Keratinocyte (primary cell): ENCODE measurements at regions not wholly inside any gene's neighbourhood (a gene's known extent, or its start where the extent isn't known, plus 50 kb on each side); places are given as distances from the start of the nearest gene placed in this dataset.

Source experiments
- DNase-seq: peaks from one replicate; pipeline ENCODE4 v3.0.0-alpha.2; 2011; ENCODE audit warnings: low read depth, missing footprints, low spot score
- FAIRE-seq: peaks from 2 replicates; lab custom pipeline; 2011; peaks lifted over from hg19 to GRCh38; lab: Jason Lieb, UNC
- H2AFZ ChIP-seq: 2 replicates; pipeline ENCODE4 v1.6.0; 2012; ENCODE audit warnings: low read length, control low read depth, inconsistent platforms; ENCODE audit not compliant: control insufficient read depth
- H3K27ac ChIP-seq: 2 replicates; pipeline ENCODE4 v1.5.1; 2011; ENCODE audit warnings: low read length; ENCODE audit not compliant: control insufficient read depth, insufficient read depth
- H3K27me3 ChIP-seq: 3 replicates; pipeline ENCODE4 v1.6.0; 2011; ENCODE audit warnings: low read length; ENCODE audit not compliant: control insufficient read depth, insufficient read depth; ENCODE audit errors: extremely low read depth
- H3K36me3 ChIP-seq, 2 experiments: 2 replicates in 1 of 2; 3 replicates in 1 of 2; pipeline ENCODE4 v1.5.1; 2011; ENCODE audit warnings: low read length in 2 of 2, mild to moderate bottlenecking in 1 of 2; ENCODE audit not compliant: control insufficient read depth in 2 of 2, insufficient read depth in 2 of 2; ENCODE audit errors: extremely low read depth in 1 of 2
- H3K4me1 ChIP-seq: 3 replicates; pipeline ENCODE4 v1.5.1; 2011; ENCODE audit warnings: low read length; ENCODE audit not compliant: control insufficient read depth, insufficient read depth; ENCODE audit errors: extremely low read depth
- H3K4me2 ChIP-seq: 3 replicates; pipeline ENCODE4 v1.6.0; 2011; ENCODE audit warnings: low read depth, low read length; ENCODE audit not compliant: control insufficient read depth, insufficient read depth; ENCODE audit errors: extremely low read depth
- H3K4me3 ChIP-seq, 3 experiments: fragments of 200-600 bp in 1 of 3; sonication (generic) in 1 of 3; 2 replicates in 2 of 3; 3 replicates in 1 of 3; pipeline ENCODE4 v1.5.1; 2011 to 2016; ENCODE audit warnings: low read length in 3 of 3, mild to moderate bottlenecking in 3 of 3, control low read depth in 2 of 3, inconsistent platforms in 1 of 3, low read depth in 1 of 3, mixed read lengths in 1 of 3, mixed run types in 1 of 3, moderate library complexity in 1 of 3; ENCODE audit not compliant: control insufficient read depth in 2 of 3, insufficient read depth in 2 of 3; ENCODE audit errors: extremely low read depth in 1 of 3
- H3K79me2 ChIP-seq: 2 replicates; pipeline ENCODE4 v1.6.0; 2012; ENCODE audit warnings: low read length; ENCODE audit not compliant: control insufficient read depth, insufficient read depth
- H3K9ac ChIP-seq: 3 replicates; pipeline ENCODE4 v1.6.0; 2011; ENCODE audit warnings: low read length; ENCODE audit not compliant: control insufficient read depth, insufficient read depth; ENCODE audit errors: extremely low read depth
- H3K9me1 ChIP-seq: 3 replicates; pipeline ENCODE4 v1.6.0; 2011; ENCODE audit warnings: low read length; ENCODE audit not compliant: control insufficient read depth, insufficient read depth; ENCODE audit errors: extremely low read depth
- H3K9me3 ChIP-seq: 2 replicates; pipeline ENCODE4 v1.5.1; 2012; ENCODE audit warnings: low read depth, low read length; ENCODE audit not compliant: control insufficient read depth
- H4K20me1 ChIP-seq: 3 replicates; pipeline ENCODE4 v1.6.0; 2011; ENCODE audit warnings: low read length; ENCODE audit not compliant: control insufficient read depth, insufficient read depth; ENCODE audit errors: extremely low read depth
- CTCF ChIP-seq, 3 experiments: IDR thresholded peaks in 1 of 3; conservative IDR thresholded peaks in 1 of 3; optimal IDR thresholded peaks in 1 of 3; 2 replicates in 2 of 3; 3 replicates in 1 of 3; pipeline versions ENCODE3 to v1.5.1; 2011; ENCODE audit warnings: low read length in 3 of 3, mild to moderate bottlenecking in 3 of 3, moderate library complexity in 2 of 3, control low read depth in 1 of 3, inconsistent platforms in 1 of 3; ENCODE audit not compliant: insufficient read depth in 2 of 3; ENCODE audit errors: extremely low read depth in 1 of 3
- EZH2 ChIP-seq: IDR thresholded peaks from one replicate; pipeline ENCODE4 v1.6.1; 2012; ENCODE audit warnings: inconsistent platforms, mild to moderate bottlenecking, low read length, moderate library complexity
- dilution Hi-C: fragments of 300-500 bp; cut with MboI; formaldehyde crosslinking; loops from one replicate; pipeline ENCODE4 v1.7.0; 2020; ENCODE audit warnings: low sequenced_read_pairs; ENCODE audit not compliant: extremely low pct_ligation_motif_present

- Histone ChIP-seq H3K9me3 (peaks cover 24% of the 10 kb centered on the region), H3K4me2 (no peak overlapping the region), H4K20me1 (no peaks in the 10 kb centered on the region), H3K27me3 (no peaks in the 10 kb centered on the region), H3K79me2 (no peaks in the 10 kb centered on the region), H2AFZ (no peak overlapping the region), H3K9me1 (no peaks in the 10 kb centered on the region), H3K4me3 (no peak overlapping the region), H3K36me3 (no peaks in the 10 kb centered on the region), H3K27ac (no peak overlapping the region), H3K9ac (no peak overlapping the region), H3K4me1 (no peaks in the 10 kb centered on the region)
- no peak for TF ChIP-seq EZH2
- TF ChIP-seq CTCF (optimal IDR thresholded peaks at IDR 0.05 in 1 of 3, IDR thresholded peaks at IDR 0.05 in 1 of 3, conservative IDR thresholded peaks at IDR 0.05 in 1 of 3; ENCODE audit: extremely low read depth in 1 of 3, insufficient read depth in 2 of 3, low read length in 3 of 3), result no peak
- dilution Hi-C loops, result no loop called here
- DNase-seq (no peak), FAIRE-seq (no peak)
Measured at GRCh38 chr22:48754611-48755058, 1073.0 kb downstream of the BRD1 start.

- dilution Hi-C loops, result no loop called here
- Histone ChIP-seq H3K9ac (no peak overlapping the region), H2AFZ (no peak overlapping the region), H3K79me2 (no peaks in the 10 kb centered on the region), H3K4me2 (no peak overlapping the region), H3K9me3 (peaks cover 24% of the 10 kb centered on the region), H4K20me1 (no peaks in the 10 kb centered on the region), H3K4me3 (no peak overlapping the region), H3K4me1 (no peaks in the 10 kb centered on the region), H3K9me1 (no peaks in the 10 kb centered on the region), H3K27ac (no peak overlapping the region), H3K36me3 (no peaks in the 10 kb centered on the region), H3K27me3 (no peaks in the 10 kb centered on the region)
- FAIRE-seq (no peak), DNase-seq (no peak)
- TF ChIP-seq EZH2, result no peak
- no peak for TF ChIP-seq CTCF (optimal IDR thresholded peaks at IDR 0.05 in 1 of 3, IDR thresholded peaks at IDR 0.05 in 1 of 3, conservative IDR thresholded peaks at IDR 0.05 in 1 of 3; ENCODE audit: extremely low read depth in 1 of 3, insufficient read depth in 2 of 3, low read length in 3 of 3)
Measured at GRCh38 chr22:48753752-48754517, 1073.7 kb downstream of the BRD1 start.
